HepG2 (cell line): ENCODE measurements at regions not wholly inside any gene's neighbourhood (a gene's known extent, or its start where the extent isn't known, plus 50 kb on each side); places are given as distances from the start of the nearest gene placed in this dataset.

ENCODE experiments used
- ATAC-seq: fragments of 200-7000 bp; cut with Tn5 transposase; 3 replicates; pipeline ENCODE4 v1.9.1; 2020; ENCODE audit warnings: mild to moderate bottlenecking, moderate library complexity
- BruUV-seq: library from RNA; stranded (reverse); fragments of 400-500 nt; replicated peaks from 2 replicates; lab custom pipeline; 2021; lab: Mats Ljungman, UMichigan
- CTCF ChIA-PET: fragments of 300-600 bp; formaldehyde crosslinking; extraction: SDS; loops from one replicate; lab custom pipeline; 2021; ENCODE audit warnings: low total read pairs, inconsistent platforms, low intra/inter-chr PET ratio; lab: Yijun Ruan, JAX
- POLR2A ChIA-PET: fragments of 350-600 bp; sonication (Branson Sonifier 250); formaldehyde crosslinking; loops from one replicate; lab custom pipeline; 2020; ENCODE audit warnings: antibody characterized with exemption, inconsistent platforms; lab: Yijun Ruan, JAX
- DNase-seq: peaks from one replicate; pipeline ENCODE4 v3.0.0-alpha.2; 2015; ENCODE audit warnings: low spot score
- FAIRE-seq: peaks from 3 replicates; lab custom pipeline; 2011; peaks lifted over from hg19 to GRCh38; lab: Jason Lieb, UNC
- H2AFZ ChIP-seq: one replicate; pipeline ENCODE4 v1.6.1; 2011; ENCODE audit warnings: low read length, inconsistent platforms
- H3K27ac ChIP-seq: fragments of 300-600 bp; 3 replicates; pipeline ENCODE4 v1.8.0; 2011; ENCODE audit warnings: mixed run types, mild to moderate bottlenecking, mixed read lengths, low read length, inconsistent platforms; ENCODE audit not compliant: insufficient read depth; ENCODE audit errors: extremely low read length
- H3K27me3 ChIP-seq, 2 experiments: fragments of 200-600 bp in 1 of 2; 2 replicates in 1 of 2; 3 replicates in 1 of 2; pipeline versions ENCODE4 v1.6.0 to v1.8.0; 2011; ENCODE audit warnings: low read length in 2 of 2, mild to moderate bottlenecking in 2 of 2, moderate library complexity in 2 of 2, inconsistent platforms in 1 of 2; ENCODE audit not compliant: insufficient read depth in 2 of 2, control insufficient read depth in 1 of 2
- H3K36me3 ChIP-seq, 2 experiments: fragments of 200-600 bp in 1 of 2; replicated peaks in 1 of 2; 2 replicates in 1 of 2; 3 replicates in 1 of 2; pipeline versions ENCODE4 v1.5.1 to v1.8.0; 2011; ENCODE audit warnings: low read length in 2 of 2, inconsistent platforms in 1 of 2; ENCODE audit not compliant: insufficient read depth in 2 of 2, control insufficient read depth in 1 of 2
- H3K4me1 ChIP-seq: 2 replicates; pipeline ENCODE4 v1.5.1; 2012; ENCODE audit warnings: low read length, inconsistent platforms; ENCODE audit not compliant: insufficient read depth
- H3K4me2 ChIP-seq: 2 replicates; pipeline ENCODE4 v1.6.0; 2011; ENCODE audit warnings: low read depth, low read length, inconsistent platforms
- H3K4me3 ChIP-seq, 3 experiments: fragments of 200-600 bp in 1 of 3; sonication (generic), shearing (Covaris generic) in 1 of 3; replicated peaks in 1 of 3; 2 replicates each; pipeline ENCODE4 v1.5.1; 2011 to 2016; ENCODE audit warnings: low read length in 3 of 3, inconsistent platforms in 2 of 3, low read depth in 2 of 3, mild to moderate bottlenecking in 2 of 3, control low read depth in 1 of 3, mixed read lengths in 1 of 3; ENCODE audit not compliant: insufficient read depth in 1 of 3
- H3K79me2 ChIP-seq: one replicate; pipeline ENCODE4 v1.6.1; 2011; ENCODE audit warnings: low read length, inconsistent platforms; ENCODE audit not compliant: insufficient read depth
- H3K9ac ChIP-seq: 2 replicates; pipeline ENCODE4 v1.6.0; 2011; ENCODE audit warnings: mild to moderate bottlenecking, low read depth, low read length, inconsistent platforms; ENCODE audit not compliant: insufficient read depth
- H3K9me3 ChIP-seq: 2 replicates; pipeline ENCODE4 v1.5.1; 2012; ENCODE audit warnings: mild to moderate bottlenecking, low read length
- H4K20me1 ChIP-seq: 2 replicates; pipeline ENCODE4 v1.6.0; 2011; ENCODE audit warnings: inconsistent platforms, mild to moderate bottlenecking, low read length, moderate library complexity; ENCODE audit not compliant: insufficient read depth
- HCFC1 ChIP-seq: fragments of 150-350 bp; IDR thresholded peaks from 2 replicates; pipeline ENCODE4 v1.6.1; 2014; ENCODE audit warnings: low read depth, low read length
- MLX ChIP-seq: IDR thresholded peaks from 2 replicates; pipeline ENCODE4 v1.6.1; 2016
- MXI1 ChIP-seq: IDR thresholded peaks from 3 replicates; pipeline ENCODE4 v1.6.1; 2012; ENCODE audit warnings: low read depth, low read length, inconsistent platforms, borderline replicate concordance
- NKX3-1 ChIP-seq: sonication (generic); formaldehyde crosslinking; IDR thresholded peaks from 2 replicates; pipeline ENCODE4 v1.5.0; 2020; ENCODE audit warnings: missing genetic modification reagents
- THAP9 ChIP-seq: sonication (generic); formaldehyde crosslinking; IDR thresholded peaks from 2 replicates; pipeline ENCODE4; 2020; ENCODE audit warnings: missing genetic modification reagents, mild to moderate bottlenecking, borderline replicate concordance
- TMF1 ChIP-seq: sonication (generic); formaldehyde crosslinking; IDR thresholded peaks from 2 replicates; pipeline ENCODE4 v1.8.1; 2022; ENCODE audit warnings: low read depth, missing genetic modification reagents
- ZNF431 ChIP-seq: sonication (generic); formaldehyde crosslinking; IDR thresholded peaks from 2 replicates; pipeline ENCODE4 v1.9.0; 2022; ENCODE audit warnings: missing genetic modification reagents, low read depth, mild to moderate bottlenecking, borderline replicate concordance
- WGBS: methylation state at CpG from one replicate; pipeline ENCODE4 v1.1.6; 2017; ENCODE audit warnings: low lambda C conversion rate; 5-methylcytosine and 5-hydroxymethylcytosine counted together
- in situ Hi-C: cut with HindIII; loops from 2 replicates; pipeline ENCODE4 v1.10.0; 2017; ENCODE audit warnings: low pct_unique_long_range_greater_than_20kb; ENCODE audit not compliant: extremely low pct_ligation_motif_present
- intact Hi-C: fragments of 100-400 bp; cut with micrococcal nuclease; formaldehyde crosslinking; loops from one replicate; pipeline ENCODE4 v1.10.0; 2022; ENCODE audit not compliant: unreplicated experiment

- Histone ChIP-seq H3K27me3 (no peaks in the 10 kb centered on the region), H3K79me2 (no peaks in the 10 kb centered on the region), H3K36me3 (no peaks in the 10 kb centered on the region), H2AFZ (no peak overlapping the region), H3K9ac (no peak overlapping the region), H3K4me1 (no peaks in the 10 kb centered on the region), H4K20me1 (no peaks in the 10 kb centered on the region), H3K4me3 (no peak overlapping the region), H3K27ac (no peak overlapping the region), H3K9me3 (no peaks in the 10 kb centered on the region), H3K4me2 (no peak overlapping the region)
- TF ChIP-seq HCFC1 (no peak), NKX3-1 (CRISPR knock-in tag) (no peak), TMF1 (CRISPR knock-in tag) (no peak), ZNF431 (CRISPR knock-in tag) (no peak), MLX (CRISPR knock-in tag) (no peak), MXI1 (no peak), THAP9 (no peak)
- DNase-seq = no peak
- in situ Hi-C loops (no loop called here), intact Hi-C loops (no loop called here)
- ChIA-PET CTCF (no interaction called here), POLR2A (no interaction called here)
- WGBS = 2% methylated on average over 2 of the region's 2 CpGs
- BruUV-seq = no TSS peak
- no peak for ATAC-seq
- FAIRE-seq = no peak
Measured at GRCh38 chr18:41165625-41166024, 789.4 kb upstream of the PIK3C3 start.
